Uterus (tissue), 2 donors: ENCODE measurements at regions not wholly inside any gene's neighbourhood (a gene's known extent, or its start where the extent isn't known, plus 50 kb on each side); places are given as distances from the start of the nearest gene placed in this dataset.

Experiments used
- POLR2A ChIP-seq, 2 donors: fragments of 450-650 bp; IDR thresholded peaks; one replicate each; pipeline ENCODE4 v1.6.1; 2016; ENCODE audit warnings: antibody characterized with exemption in 2 of 2, mild to moderate bottlenecking in 1 of 2, moderate library complexity in 1 of 2
- TF ChIP-seq, protein P1 (sequence below), 4 experiments: fragments of 200-600 bp in 2 of 4; fragments of 450-650 bp in 2 of 4; sonication (generic) in 2 of 4; IDR thresholded peaks; one replicate each; pipeline ENCODE4 v1.5.1; 2016 to 2019; ENCODE audit warnings: antibody characterized with exemption in 4 of 4, mild to moderate bottlenecking in 2 of 4, moderate library complexity in 1 of 4

DNA sequence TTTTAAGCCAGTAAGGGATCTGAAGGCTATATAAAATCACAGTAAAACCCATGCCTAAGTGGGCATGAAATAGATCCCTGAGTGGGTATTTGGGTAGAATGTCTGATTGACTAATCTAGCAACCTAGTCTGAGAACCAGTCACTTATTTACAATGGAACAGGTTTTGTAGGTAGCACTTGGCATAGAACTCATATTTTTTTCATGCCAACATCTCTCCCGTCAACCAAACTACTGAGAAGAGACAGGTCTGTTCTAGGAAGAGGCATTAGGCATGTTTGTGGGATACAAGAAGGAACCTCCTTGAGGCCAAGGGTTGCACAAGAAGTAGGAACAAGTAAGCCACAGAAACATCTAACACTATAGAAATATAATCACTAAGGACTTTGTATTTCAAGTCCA lies 840.4 kb upstream of the TENM4 start:
- TF ChIP-seq, protein P1, sequence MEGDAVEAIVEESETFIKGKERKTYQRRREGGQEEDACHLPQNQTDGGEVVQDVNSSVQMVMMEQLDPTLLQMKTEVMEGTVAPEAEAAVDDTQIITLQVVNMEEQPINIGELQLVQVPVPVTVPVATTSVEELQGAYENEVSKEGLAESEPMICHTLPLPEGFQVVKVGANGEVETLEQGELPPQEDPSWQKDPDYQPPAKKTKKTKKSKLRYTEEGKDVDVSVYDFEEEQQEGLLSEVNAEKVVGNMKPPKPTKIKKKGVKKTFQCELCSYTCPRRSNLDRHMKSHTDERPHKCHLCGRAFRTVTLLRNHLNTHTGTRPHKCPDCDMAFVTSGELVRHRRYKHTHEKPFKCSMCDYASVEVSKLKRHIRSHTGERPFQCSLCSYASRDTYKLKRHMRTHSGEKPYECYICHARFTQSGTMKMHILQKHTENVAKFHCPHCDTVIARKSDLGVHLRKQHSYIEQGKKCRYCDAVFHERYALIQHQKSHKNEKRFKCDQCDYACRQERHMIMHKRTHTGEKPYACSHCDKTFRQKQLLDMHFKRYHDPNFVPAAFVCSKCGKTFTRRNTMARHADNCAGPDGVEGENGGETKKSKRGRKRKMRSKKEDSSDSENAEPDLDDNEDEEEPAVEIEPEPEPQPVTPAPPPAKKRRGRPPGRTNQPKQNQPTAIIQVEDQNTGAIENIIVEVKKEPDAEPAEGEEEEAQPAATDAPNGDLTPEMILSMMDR (IDR thresholded peaks at IDR 0.05), result no peak
- no peak for TF ChIP-seq POLR2A (IDR thresholded peaks at IDR 0.05)
